ENCODE measurements at regions not wholly inside any gene's neighbourhood (a gene's known extent, or its start where the extent isn't known, plus 50 kb on each side); places are given as distances from the start of the nearest gene placed in this dataset.

DNA sequence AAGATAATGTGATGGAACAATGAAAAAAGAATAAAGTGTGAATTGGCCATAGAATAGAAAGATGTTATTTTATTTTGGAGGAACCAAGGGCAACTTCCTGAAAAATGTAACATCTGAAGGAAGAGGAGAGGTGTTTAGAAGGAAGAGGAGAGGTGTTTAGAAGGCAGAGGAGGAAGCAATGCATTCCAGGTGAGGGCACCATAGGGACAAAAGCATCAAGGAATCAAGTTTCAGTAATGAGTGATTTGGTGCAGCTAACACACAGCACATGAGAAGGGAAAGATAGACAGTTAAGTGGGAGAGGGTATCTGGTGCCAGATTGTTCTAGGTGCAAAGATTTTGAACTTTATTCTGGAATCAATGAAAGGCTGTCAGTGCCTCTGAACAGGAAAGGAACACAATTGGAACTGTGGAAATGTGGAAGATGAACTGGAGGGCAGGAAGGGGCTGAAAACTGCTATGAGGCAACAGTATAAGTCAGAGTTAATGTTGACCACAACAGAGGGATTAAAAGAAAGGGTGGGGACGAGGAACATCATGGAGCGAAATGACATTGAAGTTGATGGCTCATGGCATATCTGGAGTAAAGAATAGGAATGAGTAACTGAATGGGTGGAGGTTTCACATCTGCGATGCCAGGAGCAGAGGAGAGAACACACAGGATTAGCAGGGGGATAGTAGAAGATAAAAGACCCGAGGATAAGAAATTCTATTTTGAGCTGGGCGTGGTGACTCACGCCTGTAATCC lies 326.6 kb downstream of the LRIG3 start:
- ChIA-PET CTCF (no interaction called here), POLR2A (no interaction called here), RAD21 (ENCODE audit: low non-redundant PET in 1 of 2, low total read pairs in 2 of 2, uncharacterized antibody in 2 of 2, unreplicated experiment in 2 of 2) (no interaction called here)
- H3K9me3 ChIP-seq (ENCODE audit: control insufficient read depth in 1 of 2, insufficient read depth in 1 of 2, low read depth in 1 of 2, low read length in 2 of 2): no peaks in the 10 kb centered on the region
- H3K4me3 ChIP-seq (replicated peaks in 1 of 2; ENCODE audit: low read depth in 1 of 2, low read length in 2 of 2): no peak overlapping the region
- intact Hi-C loops (cut with micrococcal nuclease): no loop called here
- no TSS peak for BruUV-seq (replicated peaks)
- DNase-seq (ENCODE audit: low read depth, low spot score) (peak; percentile 6), ATAC-seq (peak; percentile 64)
- H3K27ac ChIP-seq (ENCODE audit: low read depth, low read length): no peak overlapping the region
- H4K20me1 ChIP-seq (ENCODE audit: insufficient read depth): no peaks in the 10 kb centered on the region
- peak overlapping the region; percentile 41 for H3K4me2 ChIP-seq (ENCODE audit: low read length)
- H3K36me3 ChIP-seq (ENCODE audit: control insufficient read depth in 1 of 2, insufficient read depth in 2 of 2, low read length in 2 of 2): no peaks in the 10 kb centered on the region
- H3K27me3 ChIP-seq (ENCODE audit: insufficient read depth, low read length): no peaks in the 10 kb centered on the region
- H2AFZ ChIP-seq (ENCODE audit: low read depth, low read length, poor library complexity, severe bottlenecking): no peak overlapping the region
- H3K9me2 ChIP-seq (ENCODE audit: insufficient read depth): no peaks in the 10 kb centered on the region
- no peak overlapping the region for H3K9ac ChIP-seq (ENCODE audit: low read length)
- H3K4me1 ChIP-seq (ENCODE audit: control insufficient read depth in 1 of 2, insufficient read depth in 2 of 2, low read length in 2 of 2): peaks cover 4 to 18% of the 10 kb centered on the region in 2 experiments; a peak in 3 of 4 replicates
- H3K79me2 ChIP-seq (ENCODE audit: insufficient read depth, low read length): no peaks in the 10 kb centered on the region
- TF ChIP-seq POLR2A (IDR thresholded peaks at IDR 0.05; ENCODE audit: borderline replicate concordance, extremely low read depth, insufficient read depth, insufficient read length) (no peak), FOSL1 (IDR thresholded peaks at IDR 0.05; ENCODE audit: low read depth) (no peak), ELF1 (IDR thresholded peaks at IDR 0.05; ENCODE audit: borderline replicate concordance, low read depth) (no peak), TCF7L2 (IDR thresholded peaks at IDR 0.05; ENCODE audit: borderline replicate concordance, extremely low read depth, insufficient read depth, insufficient read length) (no peak), EZH2phosphoT487 (IDR thresholded peaks at IDR 0.05; ENCODE audit: borderline replicate concordance) (no peak), JUND (IDR thresholded peaks at IDR 0.05) (no peak), CEBPB (IDR thresholded peaks at IDR 0.05; ENCODE audit: low read depth) (peak; percentile 45; the same call in 1 of the 2 replicates), CBX3 (IDR thresholded peaks at IDR 0.05; ENCODE audit: low read depth) (no peak), SRF (IDR thresholded peaks at IDR 0.05; ENCODE audit: low read depth) (no peak), POLR2AphosphoS5 (IDR thresholded peaks at IDR 0.05; ENCODE audit: low read depth, low read length) (no peak), SP1 (IDR thresholded peaks at IDR 0.05; ENCODE audit: low read depth) (peak; percentile 19; the same call in 1 of the 2 replicates), EGR1 (IDR thresholded peaks at IDR 0.05; ENCODE audit: low read depth) (no peak), ZFX (IDR thresholded peaks at IDR 0.05) (no peak), SIN3A (IDR thresholded peaks at IDR 0.05; ENCODE audit: low read depth) (no peak), YY1 (IDR thresholded peaks at IDR 0.05; ENCODE audit: extremely low read depth, insufficient replicate concordance, low read depth, low read length) (no peak), EZH2 (IDR thresholded peaks at IDR 0.05) (no peak)
- TF ChIP-seq, protein P1, sequence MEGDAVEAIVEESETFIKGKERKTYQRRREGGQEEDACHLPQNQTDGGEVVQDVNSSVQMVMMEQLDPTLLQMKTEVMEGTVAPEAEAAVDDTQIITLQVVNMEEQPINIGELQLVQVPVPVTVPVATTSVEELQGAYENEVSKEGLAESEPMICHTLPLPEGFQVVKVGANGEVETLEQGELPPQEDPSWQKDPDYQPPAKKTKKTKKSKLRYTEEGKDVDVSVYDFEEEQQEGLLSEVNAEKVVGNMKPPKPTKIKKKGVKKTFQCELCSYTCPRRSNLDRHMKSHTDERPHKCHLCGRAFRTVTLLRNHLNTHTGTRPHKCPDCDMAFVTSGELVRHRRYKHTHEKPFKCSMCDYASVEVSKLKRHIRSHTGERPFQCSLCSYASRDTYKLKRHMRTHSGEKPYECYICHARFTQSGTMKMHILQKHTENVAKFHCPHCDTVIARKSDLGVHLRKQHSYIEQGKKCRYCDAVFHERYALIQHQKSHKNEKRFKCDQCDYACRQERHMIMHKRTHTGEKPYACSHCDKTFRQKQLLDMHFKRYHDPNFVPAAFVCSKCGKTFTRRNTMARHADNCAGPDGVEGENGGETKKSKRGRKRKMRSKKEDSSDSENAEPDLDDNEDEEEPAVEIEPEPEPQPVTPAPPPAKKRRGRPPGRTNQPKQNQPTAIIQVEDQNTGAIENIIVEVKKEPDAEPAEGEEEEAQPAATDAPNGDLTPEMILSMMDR (IDR thresholded peaks at IDR 0.05 in 2 of 3, conservative IDR thresholded peaks at IDR 0.05 in 1 of 3; ENCODE audit: borderline replicate concordance in 1 of 3, insufficient read depth in 1 of 3, low read depth in 2 of 3, low read length in 2 of 3): no peak
- TF ChIP-seq, protein P2, sequence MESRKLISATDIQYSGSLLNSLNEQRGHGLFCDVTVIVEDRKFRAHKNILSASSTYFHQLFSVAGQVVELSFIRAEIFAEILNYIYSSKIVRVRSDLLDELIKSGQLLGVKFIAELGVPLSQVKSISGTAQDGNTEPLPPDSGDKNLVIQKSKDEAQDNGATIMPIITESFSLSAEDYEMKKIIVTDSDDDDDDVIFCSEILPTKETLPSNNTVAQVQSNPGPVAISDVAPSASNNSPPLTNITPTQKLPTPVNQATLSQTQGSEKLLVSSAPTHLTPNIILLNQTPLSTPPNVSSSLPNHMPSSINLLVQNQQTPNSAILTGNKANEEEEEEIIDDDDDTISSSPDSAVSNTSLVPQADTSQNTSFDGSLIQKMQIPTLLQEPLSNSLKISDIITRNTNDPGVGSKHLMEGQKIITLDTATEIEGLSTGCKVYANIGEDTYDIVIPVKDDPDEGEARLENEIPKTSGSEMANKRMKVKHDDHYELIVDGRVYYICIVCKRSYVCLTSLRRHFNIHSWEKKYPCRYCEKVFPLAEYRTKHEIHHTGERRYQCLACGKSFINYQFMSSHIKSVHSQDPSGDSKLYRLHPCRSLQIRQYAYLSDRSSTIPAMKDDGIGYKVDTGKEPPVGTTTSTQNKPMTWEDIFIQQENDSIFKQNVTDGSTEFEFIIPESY (IDR thresholded peaks at IDR 0.05; ENCODE audit: extremely low read depth, insufficient replicate concordance, low read length): no peak
- TF ChIP-seq, protein P3, sequence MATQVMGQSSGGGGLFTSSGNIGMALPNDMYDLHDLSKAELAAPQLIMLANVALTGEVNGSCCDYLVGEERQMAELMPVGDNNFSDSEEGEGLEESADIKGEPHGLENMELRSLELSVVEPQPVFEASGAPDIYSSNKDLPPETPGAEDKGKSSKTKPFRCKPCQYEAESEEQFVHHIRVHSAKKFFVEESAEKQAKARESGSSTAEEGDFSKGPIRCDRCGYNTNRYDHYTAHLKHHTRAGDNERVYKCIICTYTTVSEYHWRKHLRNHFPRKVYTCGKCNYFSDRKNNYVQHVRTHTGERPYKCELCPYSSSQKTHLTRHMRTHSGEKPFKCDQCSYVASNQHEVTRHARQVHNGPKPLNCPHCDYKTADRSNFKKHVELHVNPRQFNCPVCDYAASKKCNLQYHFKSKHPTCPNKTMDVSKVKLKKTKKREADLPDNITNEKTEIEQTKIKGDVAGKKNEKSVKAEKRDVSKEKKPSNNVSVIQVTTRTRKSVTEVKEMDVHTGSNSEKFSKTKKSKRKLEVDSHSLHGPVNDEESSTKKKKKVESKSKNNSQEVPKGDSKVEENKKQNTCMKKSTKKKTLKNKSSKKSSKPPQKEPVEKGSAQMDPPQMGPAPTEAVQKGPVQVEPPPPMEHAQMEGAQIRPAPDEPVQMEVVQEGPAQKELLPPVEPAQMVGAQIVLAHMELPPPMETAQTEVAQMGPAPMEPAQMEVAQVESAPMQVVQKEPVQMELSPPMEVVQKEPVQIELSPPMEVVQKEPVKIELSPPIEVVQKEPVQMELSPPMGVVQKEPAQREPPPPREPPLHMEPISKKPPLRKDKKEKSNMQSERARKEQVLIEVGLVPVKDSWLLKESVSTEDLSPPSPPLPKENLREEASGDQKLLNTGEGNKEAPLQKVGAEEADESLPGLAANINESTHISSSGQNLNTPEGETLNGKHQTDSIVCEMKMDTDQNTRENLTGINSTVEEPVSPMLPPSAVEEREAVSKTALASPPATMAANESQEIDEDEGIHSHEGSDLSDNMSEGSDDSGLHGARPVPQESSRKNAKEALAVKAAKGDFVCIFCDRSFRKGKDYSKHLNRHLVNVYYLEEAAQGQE (IDR thresholded peaks at IDR 0.05; ENCODE audit: low read depth): no peak
- TF ChIP-seq, protein P4, sequence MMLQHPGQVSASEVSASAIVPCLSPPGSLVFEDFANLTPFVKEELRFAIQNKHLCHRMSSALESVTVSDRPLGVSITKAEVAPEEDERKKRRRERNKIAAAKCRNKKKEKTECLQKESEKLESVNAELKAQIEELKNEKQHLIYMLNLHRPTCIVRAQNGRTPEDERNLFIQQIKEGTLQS (IDR thresholded peaks at IDR 0.05): no peak
- TF ChIP-seq, protein P5, sequence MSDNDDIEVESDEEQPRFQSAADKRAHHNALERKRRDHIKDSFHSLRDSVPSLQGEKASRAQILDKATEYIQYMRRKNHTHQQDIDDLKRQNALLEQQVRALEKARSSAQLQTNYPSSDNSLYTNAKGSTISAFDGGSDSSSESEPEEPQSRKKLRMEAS (IDR thresholded peaks at IDR 0.05): 0 out of 2 replicates have a peak, but pooled peaks have one; percentile 16
